ENCODE measurements at regions not wholly inside any gene's neighbourhood (a gene's known extent, or its start where the extent isn't known, plus 50 kb on each side); places are given as distances from the start of the nearest gene placed in this dataset.

DNA sequence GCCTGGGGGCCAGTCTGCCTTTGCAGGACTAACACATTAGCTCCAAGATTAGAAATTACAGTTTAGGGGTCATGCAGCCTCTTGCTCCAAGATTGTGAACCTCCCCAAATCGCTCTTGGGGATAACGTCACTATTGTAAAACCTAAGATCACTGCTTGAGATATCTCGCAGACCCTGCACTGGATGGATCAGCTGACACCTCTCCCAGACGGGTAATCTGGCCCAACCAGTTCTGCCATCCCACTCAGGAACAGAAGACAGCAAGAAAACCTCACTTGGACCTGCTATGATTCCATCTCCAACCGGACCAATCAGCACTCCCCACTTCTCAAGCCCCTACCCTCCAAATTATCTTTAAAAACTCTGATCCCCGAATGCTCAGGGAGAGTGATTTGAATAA, 431.2 kb downstream of the GPM6A start:
- no peak for DNase-seq

DNA sequence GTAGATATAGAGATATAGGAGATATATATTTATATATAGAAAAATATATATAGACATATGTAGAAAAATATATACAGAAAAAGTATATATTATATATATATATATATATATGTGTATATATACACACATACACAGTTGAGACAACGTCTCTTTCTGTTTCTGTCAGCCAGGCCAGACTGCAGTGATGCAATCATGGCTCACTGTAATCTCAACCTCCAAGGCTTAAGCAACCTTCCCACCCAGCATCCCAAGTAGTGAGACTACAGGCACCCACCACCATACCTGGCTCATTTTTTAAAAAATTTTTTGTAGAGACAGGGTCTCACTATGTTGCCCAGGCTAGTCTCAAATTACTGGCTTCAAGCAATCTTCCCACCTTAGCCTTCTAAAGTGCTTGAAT, 426.3 kb downstream of the GPM6A start:
- no peak for DNase-seq

DNA sequence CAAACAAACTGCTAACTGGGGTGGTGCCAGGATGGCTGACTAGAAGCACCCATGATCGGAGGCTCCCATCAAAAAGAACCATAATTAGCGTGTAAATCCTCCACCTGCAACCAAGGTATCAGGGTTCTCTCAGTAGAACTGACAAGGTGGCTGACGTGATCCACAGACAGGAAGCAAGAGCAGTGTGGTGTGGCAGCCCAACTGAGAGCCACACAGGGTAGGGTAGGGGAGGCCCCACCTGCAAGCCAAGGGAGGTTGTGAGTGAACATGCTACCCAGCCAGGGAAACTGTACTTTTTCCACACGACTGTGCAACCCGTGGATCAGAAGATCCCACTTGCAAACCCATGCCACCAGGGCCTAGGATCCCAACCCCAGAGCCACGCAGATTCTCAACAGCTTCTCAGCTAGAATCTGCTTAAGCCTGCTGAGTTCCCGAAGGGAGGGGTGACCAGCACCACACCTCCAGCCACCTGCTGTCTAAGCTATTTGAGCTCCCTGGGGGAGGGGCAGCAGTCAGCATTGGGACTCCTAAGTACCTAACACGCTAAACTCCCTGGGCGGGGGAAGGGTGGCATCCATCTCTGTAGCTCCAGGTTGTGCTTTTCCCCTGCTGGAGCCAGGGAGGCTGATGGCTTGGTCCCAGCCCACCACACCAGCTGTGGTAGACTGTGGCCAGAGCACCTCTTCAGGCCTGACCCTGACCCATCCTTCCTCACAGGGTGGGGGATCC, 425.1 kb downstream of the GPM6A start:
- no peak for DNase-seq

- no peak for DNase-seq
Observed at GRCh38 chr4:175394208-175394607, 417.9 kb downstream of the GPM6A start.

DNA sequence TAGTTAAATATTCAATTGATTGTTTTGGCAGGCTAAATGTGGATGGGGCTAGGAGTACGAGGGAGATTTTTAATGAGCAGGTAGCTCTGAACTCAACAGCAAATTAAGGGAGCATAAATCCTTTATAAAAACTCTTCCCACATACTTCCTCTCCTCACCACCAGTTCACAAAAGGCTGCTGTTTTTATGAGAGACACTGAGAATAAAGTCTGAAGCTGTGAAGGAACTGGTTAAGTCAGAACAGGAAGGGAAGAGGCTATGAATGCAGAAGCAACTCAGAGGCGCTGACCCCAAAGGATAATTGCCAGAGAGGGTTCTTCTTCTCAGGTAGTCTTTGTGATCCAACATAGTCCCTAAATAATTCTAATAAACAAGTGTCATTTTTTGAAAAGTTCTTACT, 406.1 kb downstream of the GPM6A start:
- no peak for DNase-seq

- DNase-seq: no peak
Observed at GRCh38 chr4:175407926-175408325, 404.1 kb downstream of the GPM6A start.

GRCh38 chr4:175411251-175411650, 400.8 kb downstream of the GPM6A start:
- no peak for DNase-seq

DNA sequence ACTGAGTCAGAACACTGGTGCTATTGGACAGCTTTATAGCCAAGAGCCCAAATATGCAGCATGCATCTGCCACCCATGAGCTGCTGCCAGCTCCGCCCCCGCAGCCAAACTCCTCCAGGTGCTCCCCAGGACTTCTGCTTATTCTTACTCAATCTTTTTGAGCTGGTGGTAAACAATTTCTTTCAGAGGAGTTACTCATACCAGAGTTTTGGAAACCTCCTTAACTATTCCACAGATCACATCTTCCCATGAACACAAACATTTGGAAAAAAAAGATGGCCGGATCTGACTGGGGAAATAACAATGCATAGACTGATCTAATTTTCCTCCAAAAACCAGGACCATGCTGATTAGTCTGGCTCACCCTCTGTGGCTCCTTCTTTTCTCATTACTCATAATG, 399.9 kb downstream of the GPM6A start:
- DNase-seq: no peak

DNA sequence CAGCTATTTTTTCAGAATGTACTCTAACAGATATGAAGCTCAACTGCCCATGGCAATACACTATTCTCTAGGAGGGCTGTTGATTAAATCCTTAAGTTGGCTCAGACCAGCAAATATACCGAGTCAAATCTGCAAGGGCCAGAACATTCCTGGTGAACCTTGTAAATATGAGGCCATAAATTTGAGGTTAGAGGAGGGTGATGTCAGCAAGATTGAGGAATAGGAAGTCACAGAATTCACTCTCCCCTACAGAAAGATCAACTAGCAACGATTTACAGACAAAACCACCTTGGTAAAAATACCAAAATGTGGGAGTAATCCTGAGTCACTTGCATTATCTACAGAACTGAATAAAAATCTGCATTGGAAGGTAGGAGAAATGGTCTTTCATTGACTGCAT, 399.3 kb downstream of the GPM6A start:
- no peak for DNase-seq

- DNase-seq: no peak
Observed at GRCh38 chr4:175413561-175413960, 398.5 kb downstream of the GPM6A start.

- no peak for DNase-seq
Observed at GRCh38 chr4:175414602-175415001, 397.5 kb downstream of the GPM6A start.

- DNase-seq: no peak
Observed at GRCh38 chr4:175418516-175418915, 393.5 kb downstream of the GPM6A start.

GRCh38 chr4:175419236-175419718, 392.8 kb downstream of the GPM6A start:
- no peak for DNase-seq

DNA sequence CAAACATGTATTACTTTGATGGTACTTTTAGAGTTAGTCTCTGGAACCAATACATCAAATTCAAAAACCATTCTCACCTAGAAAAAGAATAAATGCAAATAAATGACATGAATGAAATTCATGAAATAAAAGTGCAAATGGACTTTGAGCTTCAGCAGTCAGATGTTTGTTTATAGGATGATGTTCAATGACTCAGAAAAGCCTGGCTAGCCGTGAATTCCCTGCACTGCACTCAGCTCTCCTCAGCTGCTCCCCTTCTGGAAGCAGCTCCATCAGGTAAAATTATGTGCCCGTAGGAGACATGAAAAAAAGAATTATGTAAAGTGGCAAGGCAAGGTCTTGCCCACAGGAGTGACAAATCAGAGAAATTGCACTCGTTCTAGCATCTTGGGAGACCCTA, 390.6 kb downstream of the GPM6A start:
- DNase-seq: no peak

DNA sequence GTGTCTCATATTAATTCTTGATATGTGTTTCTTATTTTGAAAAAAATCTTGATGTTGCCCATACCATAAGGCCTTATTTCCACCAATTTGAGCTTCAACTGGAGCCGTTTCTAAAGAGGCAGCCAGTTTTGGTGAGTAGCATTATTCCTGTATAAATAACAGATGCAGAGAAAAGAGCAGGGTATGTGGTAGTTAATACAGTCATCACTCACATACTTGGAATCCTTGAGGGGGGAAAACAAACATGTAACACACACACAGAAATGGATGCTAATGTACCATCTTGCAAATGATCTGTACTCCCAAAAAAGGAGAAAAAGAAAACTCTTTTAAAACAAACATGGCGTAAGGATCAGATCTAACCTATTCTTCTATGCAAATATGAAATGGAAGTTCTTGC, 389.7 kb downstream of the GPM6A start:
- no peak for DNase-seq

DNA sequence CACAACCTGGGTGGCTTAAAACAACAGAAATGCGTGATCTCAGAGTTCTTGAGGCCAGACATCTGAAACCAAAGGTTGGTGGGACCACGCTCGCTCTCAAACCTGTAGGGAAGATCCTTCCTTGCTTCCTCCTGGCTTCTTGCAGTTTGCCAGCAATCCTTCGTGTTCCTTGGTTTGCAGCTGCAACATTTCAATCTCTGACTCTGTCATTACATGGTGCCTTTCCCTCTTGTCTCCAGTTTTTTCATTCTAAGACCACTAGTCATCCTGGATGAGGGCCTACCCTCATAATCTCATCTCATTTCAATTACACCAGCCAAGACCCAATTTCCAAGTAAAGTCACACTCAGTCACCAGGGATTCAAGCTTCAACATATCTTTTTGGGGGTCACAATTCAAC, 388.0 kb downstream of the GPM6A start:
- DNase-seq: no peak

- no peak for DNase-seq
Observed at GRCh38 chr4:175427751-175428150, 384.3 kb downstream of the GPM6A start.

DNA sequence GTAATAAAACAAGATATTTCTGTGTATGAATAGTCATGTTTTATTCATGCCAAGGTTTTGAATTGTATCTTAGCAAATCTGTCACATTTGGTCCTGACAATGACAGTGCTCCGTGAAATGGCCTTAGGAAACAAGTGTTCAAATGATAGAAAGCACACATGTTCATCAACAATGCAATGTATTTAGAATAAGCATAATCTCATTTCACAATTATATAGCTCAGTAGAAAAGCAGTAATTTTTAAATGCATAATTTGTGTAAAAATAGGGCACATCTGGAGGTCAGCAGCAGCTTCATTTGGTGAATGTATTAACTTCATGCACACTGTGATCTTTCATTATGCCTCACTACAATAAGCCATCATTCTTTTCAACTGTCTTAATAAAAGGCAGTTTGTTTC, 380.4 kb downstream of the GPM6A start:
- no peak for DNase-seq

DNA sequence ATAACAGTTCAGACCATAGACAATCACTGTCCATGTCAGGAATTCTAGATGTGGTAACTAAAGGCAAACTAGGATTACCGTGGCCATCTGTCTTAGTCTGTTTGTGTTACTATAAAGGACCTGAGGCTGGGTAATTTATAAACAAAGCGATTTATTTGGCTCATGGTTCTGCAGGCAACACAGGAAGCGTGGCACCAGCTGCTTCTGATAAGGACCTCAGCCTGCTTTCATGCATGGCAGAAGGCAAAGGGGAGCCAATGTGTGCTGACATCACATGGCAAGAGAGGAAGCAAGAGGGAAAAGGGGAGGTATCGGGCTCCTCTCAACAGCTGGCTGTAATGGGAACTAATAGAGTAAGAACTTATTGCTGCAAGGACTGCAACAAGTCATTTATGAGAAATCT, 376.7 kb downstream of the GPM6A start:
- DNase-seq: no peak

- no peak for DNase-seq
Observed at GRCh38 chr4:175436196-175436595, 375.9 kb downstream of the GPM6A start.

- no peak for DNase-seq
Observed at GRCh38 chr4:175440786-175441185, 371.3 kb downstream of the GPM6A start.

GRCh38 chr4:175441256-175441655, 370.8 kb downstream of the GPM6A start:
- no peak for DNase-seq

DNA sequence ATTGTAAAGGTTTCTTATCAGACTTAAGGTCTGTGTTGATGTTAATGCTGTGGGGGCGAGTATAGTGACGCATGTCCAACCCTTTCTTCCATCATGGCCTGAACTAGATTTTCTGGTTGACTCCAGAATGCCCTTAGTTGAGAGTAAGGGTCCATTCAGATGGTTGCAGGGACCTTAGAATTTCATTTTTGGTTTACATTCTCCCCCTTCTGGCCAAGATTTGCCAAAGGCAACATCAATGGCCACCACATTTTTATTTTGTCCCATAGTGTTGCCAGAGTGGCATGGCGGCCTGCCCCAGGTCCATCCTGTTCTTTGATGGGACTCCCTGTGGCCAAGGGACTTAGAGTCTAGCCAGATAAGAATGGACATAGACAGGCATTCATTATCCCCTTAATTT, 368.5 kb downstream of the GPM6A start:
- DNase-seq: no peak

- DNase-seq: no peak
Observed at GRCh38 chr4:175444512-175444911, 367.6 kb downstream of the GPM6A start.

- DNase-seq: no peak
Observed at GRCh38 chr4:175447016-175447415, 365.0 kb downstream of the GPM6A start.

Data from right forelimb (tissue), 1 donor.